Spleen (tissue), 7 donors: ENCODE measurements at regions not wholly inside any gene's neighbourhood (a gene's known extent, or its start where the extent isn't known, plus 50 kb on each side); places are given as distances from the start of the nearest gene placed in this dataset.

Experiments used
- POLR2A ChIP-seq, 3 donors: fragments of 450-650 bp; IDR thresholded peaks; one replicate each; pipeline ENCODE4 v1.5.1; 2017; ENCODE audit warnings: antibody characterized with exemption in 3 of 3, mild to moderate bottlenecking in 1 of 3
- TF ChIP-seq, protein P1 (sequence below), 11 experiments: fragments of 200-600 bp in 7 of 11; fragments of 450-650 bp in 4 of 11; sonication (generic) in 4 of 11; IDR thresholded peaks in 8 of 11; conservative IDR thresholded peaks in 3 of 11; 1 replicate in 7 of 11; 2 replicates in 4 of 11; pipeline versions ENCODE4 v1.4.0 to v1.8.0; 2016 to 2021; ENCODE audit warnings: antibody characterized with exemption in 11 of 11, inconsistent platforms in 4 of 11, mild to moderate bottlenecking in 1 of 11
- donor health status: DM: no; HTN: no; CAD: no; lungs with moderate emphysema.
- donor health status: DM: no; HTN: no; CAD: no.
- donor health status: DM: no; HTN: no; CAD: no.

GRCh38 chr5:17738446-17738845 lies 104.2 kb downstream of the TAF11L14 start:
- TF ChIP-seq, protein P1, sequence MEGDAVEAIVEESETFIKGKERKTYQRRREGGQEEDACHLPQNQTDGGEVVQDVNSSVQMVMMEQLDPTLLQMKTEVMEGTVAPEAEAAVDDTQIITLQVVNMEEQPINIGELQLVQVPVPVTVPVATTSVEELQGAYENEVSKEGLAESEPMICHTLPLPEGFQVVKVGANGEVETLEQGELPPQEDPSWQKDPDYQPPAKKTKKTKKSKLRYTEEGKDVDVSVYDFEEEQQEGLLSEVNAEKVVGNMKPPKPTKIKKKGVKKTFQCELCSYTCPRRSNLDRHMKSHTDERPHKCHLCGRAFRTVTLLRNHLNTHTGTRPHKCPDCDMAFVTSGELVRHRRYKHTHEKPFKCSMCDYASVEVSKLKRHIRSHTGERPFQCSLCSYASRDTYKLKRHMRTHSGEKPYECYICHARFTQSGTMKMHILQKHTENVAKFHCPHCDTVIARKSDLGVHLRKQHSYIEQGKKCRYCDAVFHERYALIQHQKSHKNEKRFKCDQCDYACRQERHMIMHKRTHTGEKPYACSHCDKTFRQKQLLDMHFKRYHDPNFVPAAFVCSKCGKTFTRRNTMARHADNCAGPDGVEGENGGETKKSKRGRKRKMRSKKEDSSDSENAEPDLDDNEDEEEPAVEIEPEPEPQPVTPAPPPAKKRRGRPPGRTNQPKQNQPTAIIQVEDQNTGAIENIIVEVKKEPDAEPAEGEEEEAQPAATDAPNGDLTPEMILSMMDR (IDR thresholded peaks at IDR 0.05 in 8 of 11, conservative IDR thresholded peaks at IDR 0.05 in 3 of 11) = no peak
- TF ChIP-seq POLR2A (IDR thresholded peaks at IDR 0.05) = no peak
